ENCODE measurements at regions not wholly inside any gene's neighbourhood (a gene's known extent, or its start where the extent isn't known, plus 50 kb on each side); places are given as distances from the start of the nearest gene placed in this dataset.

GRCh38 chr3:73236867-73237266 lies 175.4 kb downstream of the EBLN2 start:
- no peaks in the 10 kb centered on the region for H3K36me3 ChIP-seq
- intact Hi-C loops (cut with DNase I): no loop called here
- no peaks in the 10 kb centered on the region for H3K4me1 ChIP-seq
- 72 to 78% methylated on average over 5 of the region's 5 CpGs for WGBS, 2 donors
- H3K27ac ChIP-seq: no peak overlapping the region
- no peak overlapping the region for H3K4me3 ChIP-seq
- H3K27me3 ChIP-seq: no peaks in the 10 kb centered on the region
- no peaks in the 10 kb centered on the region for H3K9me3 ChIP-seq
- TF ChIP-seq CTCF (IDR thresholded peaks at IDR 0.05): no peak
- TF ChIP-seq POLR2A (IDR thresholded peaks at IDR 0.05): no peak
- no peak for DNase-seq

GRCh38 chr3:73243740-73244139 lies 182.3 kb downstream of the EBLN2 start:
- Histone ChIP-seq H3K4me3 (no peak overlapping the region), H3K27me3 (no peaks in the 10 kb centered on the region), H3K9me3 (no peaks in the 10 kb centered on the region), H3K36me3 (no peaks in the 10 kb centered on the region), H3K27ac (no peak overlapping the region), H3K4me1 (no peaks in the 10 kb centered on the region)
- TF ChIP-seq POLR2A (IDR thresholded peaks at IDR 0.05) (no peak), CTCF (IDR thresholded peaks at IDR 0.05) (no peak)
- intact Hi-C loops (cut with DNase I): no loop called here
- 61 to 65% methylated on average over 3 of the region's 3 CpGs for WGBS, 2 donors
- DNase-seq: no peak

- intact Hi-C loops (cut with DNase I): no loop called here
- TF ChIP-seq CTCF (IDR thresholded peaks at IDR 0.05) (no peak), POLR2A (IDR thresholded peaks at IDR 0.05) (no peak)
- Histone ChIP-seq H3K27ac (no peak overlapping the region), H3K36me3 (no peaks in the 10 kb centered on the region), H3K4me3 (no peak overlapping the region), H3K9me3 (no peaks in the 10 kb centered on the region), H3K27me3 (no peaks in the 10 kb centered on the region), H3K4me1 (no peaks in the 10 kb centered on the region)
- 40 to 55% methylated on average over 1 of the region's 1 CpG for WGBS, 2 donors
- no peak for DNase-seq
Observed at GRCh38 chr3:73245459-73245858, 184.0 kb downstream of the EBLN2 start.

- Histone ChIP-seq H3K27me3 (no peaks in the 10 kb centered on the region), H3K9me3 (no peaks in the 10 kb centered on the region), H3K36me3 (no peaks in the 10 kb centered on the region), H3K27ac (no peak overlapping the region), H3K4me3 (no peak overlapping the region), H3K4me1 (no peaks in the 10 kb centered on the region)
- no peak for TF ChIP-seq CTCF (IDR thresholded peaks at IDR 0.05)
- no peak for TF ChIP-seq POLR2A (IDR thresholded peaks at IDR 0.05)
- WGBS, 2 donors: 74 to 81% methylated on average over 7 of the region's 7 CpGs
- intact Hi-C loops (cut with DNase I): no loop called here
- no peak for DNase-seq
Observed at GRCh38 chr3:73249047-73249446, 187.6 kb downstream of the EBLN2 start.

- no peak for TF ChIP-seq POLR2A (IDR thresholded peaks at IDR 0.05)
- TF ChIP-seq CTCF (IDR thresholded peaks at IDR 0.05): no peak
- DNase-seq: no peak
- no peaks in the 10 kb centered on the region for H3K36me3 ChIP-seq
- no peaks in the 10 kb centered on the region for H3K27me3 ChIP-seq
- intact Hi-C loops (cut with DNase I): no loop called here
- WGBS, 2 donors: 59 to 77% methylated on average over 5 of the region's 5 CpGs
- no peak overlapping the region for H3K4me3 ChIP-seq
- H3K4me1 ChIP-seq: peaks cover 0 to 4% (median 0%) of the 10 kb centered on the region in 3 donors
- H3K9me3 ChIP-seq: no peaks in the 10 kb centered on the region
- no peak overlapping the region for H3K27ac ChIP-seq
Observed at GRCh38 chr3:73254062-73254461, 192.6 kb downstream of the EBLN2 start.
